GM10248 (cell line): ENCODE measurements at regions not wholly inside any gene's neighbourhood (a gene's known extent, or its start where the extent isn't known, plus 50 kb on each side); places are given as distances from the start of the nearest gene placed in this dataset.

ENCODE experiments used
- CTCF ChIA-PET: fragments of 300-600 bp; sonication (Branson Sonifier 250); formaldehyde crosslinking; extraction: SDS; loops from one replicate; lab custom pipeline; 2021; ENCODE audit warnings: antibody characterized with exemption; lab: Yijun Ruan, JAX
- POLR2A ChIA-PET: fragments of 350-650 bp; sonication (Branson Sonifier 250); formaldehyde crosslinking; extraction: SDS; loops from one replicate; lab custom pipeline; 2020; ENCODE audit warnings: antibody characterized with exemption; lab: Yijun Ruan, JAX
- DNase-seq: peaks from one replicate; pipeline ENCODE4 v3.0.0; 2012; ENCODE audit errors: extremely low spot score
- TF ChIP-seq, protein P1 (sequence below): IDR thresholded peaks from 2 replicates; pipeline ENCODE4 v1.5.1; 2012; ENCODE audit warnings: mild to moderate bottlenecking, low read depth; ENCODE audit errors: extremely low read depth, missing control alignments, control extremely low read depth

DNA sequence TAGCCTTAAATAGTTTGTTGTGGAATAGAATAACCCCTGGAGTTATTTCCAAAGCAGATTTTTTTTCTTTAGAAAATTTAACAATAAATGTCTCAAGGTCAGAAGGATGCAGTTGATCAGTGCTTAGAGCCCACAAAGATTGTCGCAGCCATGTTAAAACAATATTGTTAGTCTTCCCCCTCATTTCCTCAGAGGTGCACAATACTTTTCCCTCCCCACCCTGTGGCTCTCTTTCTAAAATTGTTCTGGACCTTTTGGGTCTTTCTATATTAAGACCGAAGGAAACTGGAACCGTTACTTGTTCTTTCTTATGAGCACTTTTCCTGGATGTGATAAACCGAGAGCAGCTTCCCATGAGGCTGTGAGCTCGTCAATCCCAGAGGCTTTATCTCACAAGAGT, 333.7 kb downstream of the HLX start:
- ChIA-PET POLR2A (no interaction called here), CTCF (no interaction called here)
- DNase-seq = no peak
- TF ChIP-seq, protein P1, sequence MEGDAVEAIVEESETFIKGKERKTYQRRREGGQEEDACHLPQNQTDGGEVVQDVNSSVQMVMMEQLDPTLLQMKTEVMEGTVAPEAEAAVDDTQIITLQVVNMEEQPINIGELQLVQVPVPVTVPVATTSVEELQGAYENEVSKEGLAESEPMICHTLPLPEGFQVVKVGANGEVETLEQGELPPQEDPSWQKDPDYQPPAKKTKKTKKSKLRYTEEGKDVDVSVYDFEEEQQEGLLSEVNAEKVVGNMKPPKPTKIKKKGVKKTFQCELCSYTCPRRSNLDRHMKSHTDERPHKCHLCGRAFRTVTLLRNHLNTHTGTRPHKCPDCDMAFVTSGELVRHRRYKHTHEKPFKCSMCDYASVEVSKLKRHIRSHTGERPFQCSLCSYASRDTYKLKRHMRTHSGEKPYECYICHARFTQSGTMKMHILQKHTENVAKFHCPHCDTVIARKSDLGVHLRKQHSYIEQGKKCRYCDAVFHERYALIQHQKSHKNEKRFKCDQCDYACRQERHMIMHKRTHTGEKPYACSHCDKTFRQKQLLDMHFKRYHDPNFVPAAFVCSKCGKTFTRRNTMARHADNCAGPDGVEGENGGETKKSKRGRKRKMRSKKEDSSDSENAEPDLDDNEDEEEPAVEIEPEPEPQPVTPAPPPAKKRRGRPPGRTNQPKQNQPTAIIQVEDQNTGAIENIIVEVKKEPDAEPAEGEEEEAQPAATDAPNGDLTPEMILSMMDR = no peak

DNA sequence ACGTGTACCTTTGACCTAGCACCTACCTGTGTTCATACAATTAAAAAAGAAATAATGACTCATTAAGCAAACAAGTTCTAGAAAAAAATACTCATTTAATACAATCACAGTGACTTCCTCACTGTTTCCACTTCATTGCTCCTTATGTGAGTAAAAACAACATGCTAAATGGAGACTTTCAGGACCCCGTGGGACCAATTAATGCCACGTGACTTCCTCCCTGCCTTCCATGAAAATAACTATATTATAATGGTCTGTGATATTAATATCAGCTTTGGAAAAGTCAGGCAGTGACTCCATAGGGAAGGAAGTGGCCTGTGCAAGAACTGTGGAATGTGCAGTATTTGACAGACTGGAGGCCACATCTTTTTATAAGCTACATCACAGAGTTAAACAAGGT, 337.8 kb downstream of the HLX start:
- ChIA-PET CTCF (no interaction called here), POLR2A (no interaction called here)
- no peak for DNase-seq
- TF ChIP-seq, protein P1 = no peak

DNA sequence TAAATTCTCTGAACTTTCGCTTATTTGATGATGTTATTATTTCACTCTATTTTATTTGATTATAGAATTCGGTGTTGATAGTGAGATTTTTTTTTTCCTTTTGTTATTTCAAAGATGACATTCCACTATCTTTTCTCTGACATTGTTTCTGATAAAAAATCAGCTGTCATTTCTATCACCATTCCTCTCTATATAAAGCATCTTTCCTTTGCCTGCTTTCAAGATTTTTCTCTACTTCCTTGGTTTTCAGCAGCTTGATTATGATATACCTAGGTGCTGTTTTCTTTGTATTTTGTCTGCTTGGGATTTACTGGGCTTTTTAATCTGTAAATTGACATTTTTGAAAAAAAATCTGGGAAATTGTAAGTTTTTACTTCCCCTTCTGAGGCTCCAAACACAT, 344.0 kb downstream of the HLX start:
- POLR2A ChIA-PET = no interaction called here
- no peak for DNase-seq
- TF ChIP-seq, protein P1 = no peak
- CTCF ChIA-PET = no interaction called here

DNA sequence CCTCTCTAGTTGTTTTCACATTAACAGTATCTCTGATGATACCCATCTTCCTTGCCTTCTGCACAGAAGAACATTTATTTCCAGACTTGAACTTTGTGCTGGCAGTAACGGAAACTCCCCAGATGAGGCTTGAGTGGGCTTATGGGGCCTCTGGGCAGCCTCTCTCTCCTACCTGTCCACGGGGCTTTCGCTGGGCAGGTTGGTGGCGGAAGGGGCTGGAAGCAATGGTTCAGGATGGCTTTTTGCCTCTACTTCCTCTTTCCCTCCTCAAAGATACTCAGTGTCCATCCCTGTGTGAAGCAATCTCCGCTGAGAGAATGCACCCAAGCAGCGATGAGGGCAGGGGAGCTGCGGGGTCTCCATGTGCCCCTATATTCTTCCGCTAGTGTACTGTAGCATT, 348.2 kb downstream of the HLX start:
- TF ChIP-seq, protein P1 = no peak
- CTCF ChIA-PET = no interaction called here
- POLR2A ChIA-PET = no interaction called here
- no peak for DNase-seq

DNA sequence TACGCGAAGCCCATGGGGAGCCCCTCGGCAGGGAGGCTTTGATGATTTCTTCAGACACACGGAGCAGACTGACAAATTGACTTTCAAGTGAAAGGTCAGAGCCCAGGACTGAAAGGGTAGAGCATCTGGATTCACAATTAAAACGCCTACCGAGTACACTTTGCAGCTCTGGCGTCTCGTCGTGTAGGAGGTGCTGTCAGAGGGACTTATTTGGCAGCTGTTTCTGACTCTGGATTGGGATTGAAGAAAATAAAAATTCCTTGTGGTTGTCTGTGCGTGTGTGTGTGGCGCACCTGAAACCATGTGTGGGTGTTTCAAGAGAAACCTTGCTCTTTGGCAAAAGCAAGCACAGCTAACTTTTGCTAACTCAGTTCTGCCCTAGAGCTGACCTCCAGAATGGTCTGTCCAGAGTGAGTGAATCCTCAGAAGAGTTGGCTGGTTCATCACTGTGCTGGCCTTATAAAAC, 348.7 kb downstream of the HLX start:
- TF ChIP-seq, protein P1 = no peak
- ChIA-PET CTCF (interaction anchor here (1.6 kb wide), 1 partner anchor 24 kb away, joined by 4 read pairs; no protein-coding TSS in a partner anchor), POLR2A (no interaction called here)
- DNase-seq = no peak

DNA sequence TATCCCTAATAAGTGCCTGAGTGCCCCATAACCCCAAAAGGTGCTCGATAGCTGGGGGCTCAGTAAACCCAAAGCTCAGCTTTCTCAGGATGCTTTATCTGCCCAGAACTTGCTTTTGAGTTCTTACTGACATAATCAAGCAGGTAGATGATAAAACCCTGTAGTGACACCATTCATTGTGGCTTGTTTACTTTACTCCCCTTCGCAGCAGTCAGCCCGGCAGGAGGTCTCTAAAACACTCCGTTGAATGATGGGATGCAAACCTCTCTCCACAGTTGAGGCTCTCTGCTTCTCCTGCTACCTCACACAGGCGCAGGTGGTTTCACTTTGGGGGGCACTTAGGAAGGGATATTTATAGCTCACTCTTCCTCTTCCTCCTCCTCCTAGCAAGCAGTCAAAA, 349.4 kb downstream of the HLX start:
- no peak for DNase-seq
- ChIA-PET POLR2A (no interaction called here), CTCF (interaction anchor here (0.7 to 1.6 kb wide), 2 partner anchors 25 to 36 kb away, joined by 3 to 4 read pairs; no protein-coding TSS in a partner anchor)
- TF ChIP-seq, protein P1 = no peak
